ENCODE measurements at regions not wholly inside any gene's neighbourhood (a gene's known extent, or its start where the extent isn't known, plus 50 kb on each side); places are given as distances from the start of the nearest gene placed in this dataset.

DNA sequence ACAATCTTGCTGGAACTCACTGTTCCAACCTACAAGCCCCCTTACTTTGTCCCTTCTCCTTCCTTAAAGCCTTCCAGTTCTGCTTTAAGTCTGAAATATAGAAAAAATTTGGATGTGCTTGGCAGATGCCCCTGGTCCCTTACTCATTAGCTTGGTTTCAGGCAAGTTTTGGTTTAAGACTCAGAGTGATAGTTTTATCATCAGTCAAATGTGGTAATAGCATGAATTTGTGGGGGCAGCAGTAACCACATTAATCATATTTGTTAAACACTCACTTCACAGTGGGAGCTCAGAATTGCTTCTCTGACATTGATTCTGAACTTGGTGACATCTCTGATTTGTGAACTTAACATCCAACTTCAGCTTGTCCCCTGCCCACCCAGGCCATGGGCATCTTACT, 58.3 kb upstream of the ALDH1A3 start:
- TF ChIP-seq, protein P1, sequence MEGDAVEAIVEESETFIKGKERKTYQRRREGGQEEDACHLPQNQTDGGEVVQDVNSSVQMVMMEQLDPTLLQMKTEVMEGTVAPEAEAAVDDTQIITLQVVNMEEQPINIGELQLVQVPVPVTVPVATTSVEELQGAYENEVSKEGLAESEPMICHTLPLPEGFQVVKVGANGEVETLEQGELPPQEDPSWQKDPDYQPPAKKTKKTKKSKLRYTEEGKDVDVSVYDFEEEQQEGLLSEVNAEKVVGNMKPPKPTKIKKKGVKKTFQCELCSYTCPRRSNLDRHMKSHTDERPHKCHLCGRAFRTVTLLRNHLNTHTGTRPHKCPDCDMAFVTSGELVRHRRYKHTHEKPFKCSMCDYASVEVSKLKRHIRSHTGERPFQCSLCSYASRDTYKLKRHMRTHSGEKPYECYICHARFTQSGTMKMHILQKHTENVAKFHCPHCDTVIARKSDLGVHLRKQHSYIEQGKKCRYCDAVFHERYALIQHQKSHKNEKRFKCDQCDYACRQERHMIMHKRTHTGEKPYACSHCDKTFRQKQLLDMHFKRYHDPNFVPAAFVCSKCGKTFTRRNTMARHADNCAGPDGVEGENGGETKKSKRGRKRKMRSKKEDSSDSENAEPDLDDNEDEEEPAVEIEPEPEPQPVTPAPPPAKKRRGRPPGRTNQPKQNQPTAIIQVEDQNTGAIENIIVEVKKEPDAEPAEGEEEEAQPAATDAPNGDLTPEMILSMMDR (IDR thresholded peaks at IDR 0.05), result no peak
- no peak for TF ChIP-seq EZH2 (IDR thresholded peaks at IDR 0.05; ENCODE audit: borderline replicate concordance, insufficient read depth, low read depth, low read length, poor library complexity, severe bottlenecking)
